ENCODE measurements at regions not wholly inside any gene's neighbourhood (a gene's known extent, or its start where the extent isn't known, plus 50 kb on each side); places are given as distances from the start of the nearest gene placed in this dataset.

GRCh38 chr6:120951258-120951657 is 383.0 kb downstream of the TBC1D32 start:
- TF ChIP-seq CTCF (IDR thresholded peaks at IDR 0.05; ENCODE audit: control insufficient read depth, extremely low read depth, insufficient read depth): no peak
- H3K4me3 ChIP-seq (ENCODE audit: low read depth, low read length): no peak overlapping the region
- DNase-seq (ENCODE audit: low read depth): no peak

GRCh38 chr6:120947111-120947510 is 387.2 kb downstream of the TBC1D32 start:
- DNase-seq (ENCODE audit: low read depth): no peak
- H3K4me3 ChIP-seq (ENCODE audit: low read depth, low read length): no peak overlapping the region
- TF ChIP-seq CTCF (IDR thresholded peaks at IDR 0.05; ENCODE audit: control insufficient read depth, extremely low read depth, insufficient read depth): no peak

GRCh38 chr6:120945905-120946594 is 388.2 kb downstream of the TBC1D32 start:
- TF ChIP-seq CTCF (IDR thresholded peaks at IDR 0.05; ENCODE audit: control insufficient read depth, extremely low read depth, insufficient read depth): no peak
- H3K4me3 ChIP-seq (ENCODE audit: low read depth, low read length): no peak overlapping the region
- DNase-seq (ENCODE audit: low read depth): no peak

GRCh38 chr6:120938876-120939472 is 395.3 kb downstream of the TBC1D32 start:
- no peak overlapping the region for H3K4me3 ChIP-seq (ENCODE audit: low read depth, low read length)
- no peak for TF ChIP-seq CTCF (IDR thresholded peaks at IDR 0.05; ENCODE audit: control insufficient read depth, extremely low read depth, insufficient read depth)
- no peak for DNase-seq (ENCODE audit: low read depth)

- TF ChIP-seq CTCF (IDR thresholded peaks at IDR 0.05; ENCODE audit: control insufficient read depth, extremely low read depth, insufficient read depth): no peak
- no peak overlapping the region for H3K4me3 ChIP-seq (ENCODE audit: low read depth, low read length)
- no peak for DNase-seq (ENCODE audit: low read depth)
These were observed 396.0 kb downstream of the TBC1D32 start for GRCh38 chr6:120938164-120938875.

GRCh38 chr6:120935908-120936307 is 398.4 kb downstream of the TBC1D32 start:
- no peak overlapping the region for H3K4me3 ChIP-seq (ENCODE audit: low read depth, low read length)
- DNase-seq (ENCODE audit: low read depth): no peak
- no peak for TF ChIP-seq CTCF (IDR thresholded peaks at IDR 0.05; ENCODE audit: control insufficient read depth, extremely low read depth, insufficient read depth)

All from LNCaP clone FGC (cell line).